HCT116 (cell line): ENCODE measurements at regions not wholly inside any gene's neighbourhood (a gene's known extent, or its start where the extent isn't known, plus 50 kb on each side); places are given as distances from the start of the nearest gene placed in this dataset.

Experiments
- ATAC-seq: fragments of 200-7000 bp; cut with Tn5 transposase; 2 replicates; pipeline ENCODE4 v1.9.1; 2020; ENCODE audit warnings: mild to moderate bottlenecking, moderate library complexity
- BruUV-seq: library from RNA; stranded (reverse); fragments of 400-500 nt; replicated peaks from 2 replicates; lab custom pipeline; 2021; lab: Mats Ljungman, UMichigan
- CTCF ChIA-PET: fragments of 300-600 bp; sonication (Branson Sonifier 250); formaldehyde crosslinking; loops from one replicate; lab custom pipeline; 2021; ENCODE audit warnings: antibody characterized with exemption; lab: Charles Lee
- POLR2A ChIA-PET: fragments of 300-600, 350-600 bp; sonication (Branson Sonifier 250); formaldehyde crosslinking; loops from one replicate; lab custom pipeline; 2021; ENCODE audit warnings: antibody characterized with exemption; lab: Charles Lee
- RAD21 ChIA-PET, 2 experiments: fragments of 300-600 bp; sonication (Branson Sonifier 250); formaldehyde crosslinking; loops; one replicate each; lab custom pipeline; 2023; ENCODE audit warnings: low total read pairs in 2 of 2; ENCODE audit not compliant: uncharacterized antibody in 2 of 2, unreplicated experiment in 2 of 2, low non-redundant PET in 1 of 2; lab: Charles Lee
- DNase-seq: peaks from one replicate; pipeline ENCODE4 v3.0.0-alpha.2; 2010; ENCODE audit warnings: low read depth, low spot score
- H2AFZ ChIP-seq: fragments of 200-600 bp; shearing (Covaris generic), sonication (generic); 2 replicates; pipeline ENCODE4 v1.6.1; 2017; ENCODE audit warnings: low read depth, mixed run types, mixed read lengths, antibody characterized with exemption, low read length; ENCODE audit not compliant: poor library complexity, severe bottlenecking
- H3K27ac ChIP-seq: 2 replicates; pipeline ENCODE4 v1.5.1; 2012; ENCODE audit warnings: low read depth, low read length
- H3K27me3 ChIP-seq: fragments of 200-600 bp; sonication (generic); 2 replicates; pipeline ENCODE4 v1.6.1; 2016; ENCODE audit warnings: mixed run types, low read length, mixed read lengths; ENCODE audit not compliant: insufficient read depth
- H3K36me3 ChIP-seq, 2 experiments: fragments of 200-500 bp in 1 of 2; fragments of 200-600 bp in 1 of 2; sonication (Bioruptor generic) in 1 of 2; sonication (generic) in 1 of 2; 2 replicates each; pipeline versions ENCODE4 v1.5.1 to v1.6.1; 2014 to 2016; ENCODE audit warnings: low read length in 2 of 2, inconsistent platforms in 1 of 2, mixed read lengths in 1 of 2, mixed run types in 1 of 2; ENCODE audit not compliant: insufficient read depth in 2 of 2, control insufficient read depth in 1 of 2
- H3K4me1 ChIP-seq, 2 experiments: fragments of 200-600 bp in 1 of 2; sonication (generic) in 1 of 2; 2 replicates each; pipeline versions ENCODE4 v1.5.1 to v1.6.1; 2012 to 2017; ENCODE audit warnings: low read length in 2 of 2, inconsistent platforms in 1 of 2, mild to moderate bottlenecking in 1 of 2, mixed read lengths in 1 of 2, mixed run types in 1 of 2, moderate library complexity in 1 of 2; ENCODE audit not compliant: insufficient read depth in 2 of 2, control insufficient read depth in 1 of 2
- H3K4me2 ChIP-seq: fragments of 200-600 bp; sonication (generic); 2 replicates; pipeline ENCODE4 v1.6.1; 2017; ENCODE audit warnings: mixed run types, low read length, mixed read lengths
- H3K4me3 ChIP-seq, 2 experiments: fragments of 200-600 bp in 1 of 2; sonication (generic) in 1 of 2; replicated peaks in 1 of 2; 2 replicates each; pipeline ENCODE4 v1.5.1; 2011 to 2016; ENCODE audit warnings: low read length in 2 of 2, control low read depth in 1 of 2, low read depth in 1 of 2, mild to moderate bottlenecking in 1 of 2, mixed read lengths in 1 of 2, mixed run types in 1 of 2
- H3K79me2 ChIP-seq: fragments of 200-600 bp; sonication (generic); 2 replicates; pipeline ENCODE4 v1.6.1; 2017; ENCODE audit warnings: mild to moderate bottlenecking, mixed run types, low read length, moderate library complexity, mixed read lengths; ENCODE audit not compliant: insufficient read depth
- H3K9ac ChIP-seq: fragments of 200-600 bp; sonication (generic); 2 replicates; pipeline ENCODE4 v1.6.1; 2016; ENCODE audit warnings: low read length, mixed read lengths
- H3K9me2 ChIP-seq: fragments of 200-600 bp; sonication (generic), shearing (Covaris generic); 2 replicates; pipeline ENCODE4 v1.6.1; 2017; ENCODE audit warnings: mixed run types, mild to moderate bottlenecking, moderate library complexity; ENCODE audit not compliant: insufficient read depth
- H3K9me3 ChIP-seq, 2 experiments: fragments of 200-500 bp in 1 of 2; fragments of 200-600 bp in 1 of 2; sonication (Bioruptor generic) in 1 of 2; sonication (generic) in 1 of 2; 2 replicates each; pipeline ENCODE4 v1.6.1; 2014 to 2017; ENCODE audit warnings: low read length in 2 of 2, mixed read lengths in 2 of 2, inconsistent platforms in 1 of 2, low read depth in 1 of 2, mild to moderate bottlenecking in 1 of 2, mixed run types in 1 of 2, moderate library complexity in 1 of 2; ENCODE audit not compliant: control insufficient read depth in 1 of 2, insufficient read depth in 1 of 2
- H4K20me1 ChIP-seq: fragments of 200-600 bp; sonication (generic), shearing (Covaris generic); 2 replicates; pipeline ENCODE4 v1.6.1; 2017; ENCODE audit warnings: mixed run types, mild to moderate bottlenecking, moderate library complexity; ENCODE audit not compliant: insufficient read depth
- CEBPB ChIP-seq: IDR thresholded peaks from 2 replicates; pipeline ENCODE4 v1.6.1; 2012; ENCODE audit warnings: low read depth
- EGR1 ChIP-seq: IDR thresholded peaks from 2 replicates; pipeline ENCODE4 v1.6.1; 2012; ENCODE audit warnings: low read depth
- ELF1 ChIP-seq: IDR thresholded peaks from 2 replicates; pipeline ENCODE4 v1.6.1; 2012; ENCODE audit warnings: low read depth, borderline replicate concordance
- EZH2phosphoT487 ChIP-seq: fragments of 200-600 bp; IDR thresholded peaks from 2 replicates; pipeline ENCODE4 v1.6.1; 2018; ENCODE audit warnings: antibody characterized with exemption, borderline replicate concordance
- MAX ChIP-seq: IDR thresholded peaks from 2 replicates; pipeline ENCODE4 v1.6.1; 2012
- POLR2A ChIP-seq: IDR thresholded peaks from 2 replicates; pipeline ENCODE4 v1.7.0; 2011; ENCODE audit warnings: borderline replicate concordance; ENCODE audit not compliant: insufficient read depth, insufficient read length; ENCODE audit errors: extremely low read depth
- POLR2AphosphoS5 ChIP-seq: IDR thresholded peaks from 2 replicates; pipeline ENCODE4 v1.6.1; 2011; ENCODE audit warnings: mild to moderate bottlenecking, low read depth, low read length, moderate library complexity
- RAD21 ChIP-seq: IDR thresholded peaks from 2 replicates; pipeline ENCODE4 v1.6.1; 2012; ENCODE audit warnings: low read depth, mild to moderate bottlenecking
- REST ChIP-seq: IDR thresholded peaks from 2 replicates; pipeline ENCODE4 v1.6.1; 2012; ENCODE audit warnings: low read depth
- SIN3A ChIP-seq: IDR thresholded peaks from 2 replicates; pipeline ENCODE4 v1.6.1; 2012; ENCODE audit warnings: low read depth
- SRF ChIP-seq: IDR thresholded peaks from 2 replicates; pipeline ENCODE4 v1.6.1; 2012; ENCODE audit warnings: low read depth
- TCF7L2 ChIP-seq: IDR thresholded peaks from 2 replicates; pipeline ENCODE4 v1.7.0; 2011; ENCODE audit warnings: borderline replicate concordance, inconsistent platforms; ENCODE audit not compliant: insufficient read depth, insufficient read length; ENCODE audit errors: extremely low read depth
- YY1 ChIP-seq: IDR thresholded peaks from 2 replicates; pipeline ENCODE4 v1.6.1; 2011; ENCODE audit warnings: low read length, low read depth, moderate library complexity, mild to moderate bottlenecking; ENCODE audit not compliant: insufficient replicate concordance; ENCODE audit errors: extremely low read depth
- intact Hi-C: fragments of 100-400 bp; cut with micrococcal nuclease; formaldehyde crosslinking; loops from 2 replicates; pipeline ENCODE4 v1.10.0; 2022
- TF ChIP-seq, protein P1 (sequence below), 3 experiments: fragments of 200-600 bp in 1 of 3; sonication (generic) in 1 of 3; IDR thresholded peaks in 2 of 3; conservative IDR thresholded peaks in 1 of 3; 2 replicates each; pipeline ENCODE4 v1.5.1; 2012 to 2017; ENCODE audit warnings: low read depth in 2 of 3, low read length in 2 of 3, antibody characterized with exemption in 1 of 3, borderline replicate concordance in 1 of 3, control low read depth in 1 of 3, mild to moderate bottlenecking in 1 of 3, mixed read lengths in 1 of 3, mixed run types in 1 of 3, moderate library complexity in 1 of 3; ENCODE audit not compliant: insufficient read depth in 1 of 3

- no peaks in the 10 kb centered on the region for H3K79me2 ChIP-seq
- H2AFZ ChIP-seq: no peak overlapping the region
- ChIA-PET RAD21 (no interaction called here), CTCF (no interaction called here), POLR2A (no interaction called here)
- no TSS peak for BruUV-seq
- no peaks in the 10 kb centered on the region for H3K9me3 ChIP-seq
- TF ChIP-seq MAX (no peak), CEBPB (no peak), ELF1 (no peak), YY1 (no peak), POLR2A (no peak), POLR2AphosphoS5 (no peak), EGR1 (no peak)
- DNase-seq: no peak
- no peaks in the 10 kb centered on the region for H4K20me1 ChIP-seq
- no peaks in the 10 kb centered on the region for H3K9me2 ChIP-seq
- H3K36me3 ChIP-seq: no peaks in the 10 kb centered on the region
- no peaks in the 10 kb centered on the region for H3K4me1 ChIP-seq
- H3K4me2 ChIP-seq: no peak overlapping the region
- H3K9ac ChIP-seq: no peak overlapping the region
- ATAC-seq: no peak
- H3K4me3 ChIP-seq: no peak overlapping the region
- no peak overlapping the region for H3K27ac ChIP-seq
- intact Hi-C loops: no loop called here
- H3K27me3 ChIP-seq: peaks cover 4% of the 10 kb centered on the region; the same call in 1 of the 2 replicates
These were observed 433.0 kb downstream of the TLE1 start for GRCh38 chr9:81256368-81256767.

DNA sequence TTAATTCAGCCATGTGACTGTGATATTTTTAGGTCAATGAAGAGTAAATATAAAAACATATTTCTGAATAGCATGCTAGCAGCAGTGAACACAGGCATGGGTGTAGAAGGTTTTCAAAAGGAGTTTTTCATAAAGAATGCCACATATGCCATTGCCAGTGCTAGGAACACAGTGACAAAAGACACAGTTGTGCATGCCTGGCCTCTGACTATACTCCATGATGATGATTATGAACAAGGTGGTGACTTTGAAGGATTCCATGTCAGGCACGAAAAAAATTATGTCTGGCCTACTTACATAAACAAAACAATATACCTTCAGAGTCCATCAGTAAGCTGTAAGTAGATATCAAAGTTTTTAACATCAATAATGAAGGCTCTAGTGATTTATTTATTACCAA lies 438.7 kb downstream of the TLE1 start:
- ChIA-PET CTCF (no interaction called here), RAD21 (no interaction called here), POLR2A (no interaction called here)
- intact Hi-C loops: no loop called here
- Histone ChIP-seq H3K4me2 (no peak overlapping the region), H4K20me1 (no peaks in the 10 kb centered on the region), H2AFZ (no peak overlapping the region), H3K9me2 (no peaks in the 10 kb centered on the region), H3K4me1 (no peaks in the 10 kb centered on the region), H3K4me3 (no peak overlapping the region), H3K27ac (no peak overlapping the region), H3K79me2 (no peaks in the 10 kb centered on the region), H3K9me3 (no peaks in the 10 kb centered on the region), H3K36me3 (no peaks in the 10 kb centered on the region), H3K9ac (no peak overlapping the region), H3K27me3 (no peaks in the 10 kb centered on the region)
- DNase-seq (no peak), ATAC-seq (no peak)
- BruUV-seq: no TSS peak
- TF ChIP-seq, protein P1, sequence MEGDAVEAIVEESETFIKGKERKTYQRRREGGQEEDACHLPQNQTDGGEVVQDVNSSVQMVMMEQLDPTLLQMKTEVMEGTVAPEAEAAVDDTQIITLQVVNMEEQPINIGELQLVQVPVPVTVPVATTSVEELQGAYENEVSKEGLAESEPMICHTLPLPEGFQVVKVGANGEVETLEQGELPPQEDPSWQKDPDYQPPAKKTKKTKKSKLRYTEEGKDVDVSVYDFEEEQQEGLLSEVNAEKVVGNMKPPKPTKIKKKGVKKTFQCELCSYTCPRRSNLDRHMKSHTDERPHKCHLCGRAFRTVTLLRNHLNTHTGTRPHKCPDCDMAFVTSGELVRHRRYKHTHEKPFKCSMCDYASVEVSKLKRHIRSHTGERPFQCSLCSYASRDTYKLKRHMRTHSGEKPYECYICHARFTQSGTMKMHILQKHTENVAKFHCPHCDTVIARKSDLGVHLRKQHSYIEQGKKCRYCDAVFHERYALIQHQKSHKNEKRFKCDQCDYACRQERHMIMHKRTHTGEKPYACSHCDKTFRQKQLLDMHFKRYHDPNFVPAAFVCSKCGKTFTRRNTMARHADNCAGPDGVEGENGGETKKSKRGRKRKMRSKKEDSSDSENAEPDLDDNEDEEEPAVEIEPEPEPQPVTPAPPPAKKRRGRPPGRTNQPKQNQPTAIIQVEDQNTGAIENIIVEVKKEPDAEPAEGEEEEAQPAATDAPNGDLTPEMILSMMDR (IDR thresholded peaks at IDR 0.05 in 2 of 3, conservative IDR thresholded peaks at IDR 0.05 in 1 of 3; ENCODE audit: borderline replicate concordance in 1 of 3, insufficient read depth in 1 of 3, low read depth in 2 of 3, low read length in 2 of 3): no peak
- no peak for TF ChIP-seq EZH2phosphoT487
- no peak for TF ChIP-seq ELF1
- TF ChIP-seq SIN3A: no peak
- TF ChIP-seq RAD21: no peak
- TF ChIP-seq TCF7L2: no peak
- TF ChIP-seq MAX: no peak
- no peak for TF ChIP-seq REST
- no peak for TF ChIP-seq YY1
- no peak for TF ChIP-seq POLR2AphosphoS5
- no peak for TF ChIP-seq SRF
